Kidney (tissue), 13 donors: ENCODE measurements at regions not wholly inside any gene's neighbourhood (a gene's known extent, or its start where the extent isn't known, plus 50 kb on each side); places are given as distances from the start of the nearest gene placed in this dataset.
A peak's percentile ranks its signal among the peaks of the same experiment; 100 is the strongest.

ENCODE experiments used
- DNase-seq, 5 donors: peaks; one replicate each; pipeline ENCODE4 v3.0.0-alpha.2; 2013 to 2020
- FAIRE-seq: peaks from 2 replicates; lab custom pipeline; 2012; peaks lifted over from hg19 to GRCh38; lab: Jason Lieb, UNC
- H3K27ac ChIP-seq, 2 donors: one replicate each; pipeline ENCODE4 v1.7.0; 2013; ENCODE audit warnings: low read depth in 2 of 2, low read length in 2 of 2, inconsistent platforms in 1 of 2
- H3K27me3 ChIP-seq: one replicate; pipeline ENCODE4 v1.7.1; 2013; ENCODE audit warnings: low read length, inconsistent platforms; ENCODE audit not compliant: control insufficient read depth, insufficient read depth
- H3K36me3 ChIP-seq, 3 donors: one replicate each; pipeline versions ENCODE4 v1.7.0 to v1.7.1; 2013; ENCODE audit warnings: low read length in 3 of 3, control low read depth in 1 of 3, inconsistent platforms in 1 of 3; ENCODE audit not compliant: insufficient read depth in 3 of 3, control insufficient read depth in 2 of 3
- H3K4me1 ChIP-seq, 3 donors: one replicate each; pipeline versions ENCODE4 v1.7.0 to v1.7.1; 2013; ENCODE audit warnings: low read length in 3 of 3, inconsistent platforms in 1 of 3, low read depth in 1 of 3; ENCODE audit not compliant: control insufficient read depth in 2 of 3, insufficient read depth in 2 of 3
- H3K4me3 ChIP-seq, 3 donors: one replicate each; pipeline versions ENCODE4 v1.7.0 to v1.8.1; 2013; ENCODE audit warnings: low read length in 3 of 3, control low read depth in 1 of 3, inconsistent platforms in 1 of 3
- H3K9ac ChIP-seq, 3 donors: one replicate each; pipeline versions ENCODE4 v1.7.0 to v1.7.1; 2013; ENCODE audit warnings: low read length in 3 of 3, control low read depth in 1 of 3, inconsistent platforms in 1 of 3
- H3K9me3 ChIP-seq, 3 donors: one replicate each; pipeline versions ENCODE4 v1.7.0 to v1.7.1; 2013; ENCODE audit warnings: low read length in 3 of 3, control low read depth in 1 of 3, inconsistent platforms in 1 of 3; ENCODE audit not compliant: control insufficient read depth in 2 of 3, insufficient read depth in 1 of 3
- CTCF ChIP-seq: IDR thresholded peaks from 3 replicates; pipeline ENCODE4 v1.5.1; 2012; ENCODE audit warnings: mild to moderate bottlenecking, moderate library complexity, borderline replicate concordance; ENCODE audit not compliant: insufficient read depth; ENCODE audit errors: extremely low read depth
- intact Hi-C: fragments of 100-400 bp; cut with DNase I; formaldehyde crosslinking; loops from one replicate; pipeline ENCODE4 v1.11.1; 2022
- donor health status: control.
- donor health status: control.
- donor health status: control.
- donor health status: control.
- donor health status: control.
- donor health status: DM: yes; HTN: yes; CAD: no.
- donor health status: Normal renal cell carcinoma (clear cell type).

GRCh38 chr7:88495881-88496725 lies 189.4 kb upstream of the STEAP4 start:
- no peak for TF ChIP-seq CTCF
- DNase-seq (peak in 1 of 5 donors; percentile 19), FAIRE-seq (no peak)
- H3K9me3 ChIP-seq: no peaks in the 10 kb centered on the region
- no peak overlapping the region for H3K4me3 ChIP-seq
- no peaks in the 10 kb centered on the region for H3K27me3 ChIP-seq
- no peak overlapping the region for H3K27ac ChIP-seq
- intact Hi-C loops: no loop called here
- no peak overlapping the region for H3K9ac ChIP-seq
- H3K4me1 ChIP-seq: no peaks in the 10 kb centered on the region
- no peaks in the 10 kb centered on the region for H3K36me3 ChIP-seq

- no peaks in the 10 kb centered on the region for H3K27me3 ChIP-seq
- no peak overlapping the region for H3K9ac ChIP-seq
- H3K4me1 ChIP-seq: no peaks in the 10 kb centered on the region
- FAIRE-seq (no peak), DNase-seq (no peak)
- no peak overlapping the region for H3K4me3 ChIP-seq
- no peak for TF ChIP-seq CTCF
- intact Hi-C loops: no loop called here
- no peak overlapping the region for H3K27ac ChIP-seq
- H3K36me3 ChIP-seq: no peaks in the 10 kb centered on the region
- no peaks in the 10 kb centered on the region for H3K9me3 ChIP-seq
Measured at GRCh38 chr7:88492153-88492552, 185.5 kb upstream of the STEAP4 start.

- Histone ChIP-seq H3K9me3 (no peaks in the 10 kb centered on the region), H3K27me3 (no peaks in the 10 kb centered on the region), H3K4me1 (no peaks in the 10 kb centered on the region), H3K36me3 (no peaks in the 10 kb centered on the region), H3K27ac (no peak overlapping the region), H3K4me3 (no peak overlapping the region), H3K9ac (no peak overlapping the region)
- FAIRE-seq: no peak
- intact Hi-C loops: no loop called here
- no peak for TF ChIP-seq CTCF
- DNase-seq: no peak
Measured at GRCh38 chr7:88490874-88491273, 184.2 kb upstream of the STEAP4 start.
